Activated CD4-positive, alpha-beta T cell treated with anti-CD3 and anti-CD28 coated beads, Interleukin-2, amount 10 ng/mL, durations not matched to agents 7 days and 5 days (primary cell): ENCODE measurements at regions not wholly inside any gene's neighbourhood (a gene's known extent, or its start where the extent isn't known, plus 50 kb on each side); places are given as distances from the start of the nearest gene placed in this dataset.
A peak's percentile ranks its signal among the peaks of the same experiment; 100 is the strongest.

ENCODE experiments used
- CTCF ChIA-PET: fragments of 350-600 bp; sonication (Branson Sonifier 250); formaldehyde crosslinking; loops from one replicate; lab custom pipeline; 2021; ENCODE audit warnings: antibody characterized with exemption; lab: Charles Lee
- POLR2A ChIA-PET: fragments of 350-600 bp; sonication (Branson Sonifier 250); formaldehyde crosslinking; loops from one replicate; lab custom pipeline; 2021; ENCODE audit warnings: antibody characterized with exemption; lab: Charles Lee
- DNase-seq: peaks from one replicate; pipeline ENCODE4 v3.0.0-alpha.2; 2020
- H3K27ac Mint-ChIP-seq: one replicate; pipeline ENCODE4 v1.8.0; 2021; ENCODE audit warnings: mild to moderate bottlenecking, moderate library complexity, mixed read lengths
- H3K27me3 Mint-ChIP-seq: one replicate; pipeline ENCODE4 v1.8.0; 2021; ENCODE audit warnings: mixed read lengths
- H3K36me3 Mint-ChIP-seq: one replicate; pipeline ENCODE4 v1.8.0; 2021; ENCODE audit warnings: low read depth, mixed read lengths
- H3K4me1 Mint-ChIP-seq: one replicate; pipeline ENCODE4 v1.8.0; 2021; ENCODE audit warnings: mixed read lengths
- H3K4me3 Mint-ChIP-seq: one replicate; pipeline ENCODE4 v1.8.0; 2021; ENCODE audit warnings: mild to moderate bottlenecking, moderate library complexity, mixed read lengths
- H3K9me3 Mint-ChIP-seq: one replicate; pipeline ENCODE4 v1.8.0; 2021; ENCODE audit warnings: mixed read lengths

DNA sequence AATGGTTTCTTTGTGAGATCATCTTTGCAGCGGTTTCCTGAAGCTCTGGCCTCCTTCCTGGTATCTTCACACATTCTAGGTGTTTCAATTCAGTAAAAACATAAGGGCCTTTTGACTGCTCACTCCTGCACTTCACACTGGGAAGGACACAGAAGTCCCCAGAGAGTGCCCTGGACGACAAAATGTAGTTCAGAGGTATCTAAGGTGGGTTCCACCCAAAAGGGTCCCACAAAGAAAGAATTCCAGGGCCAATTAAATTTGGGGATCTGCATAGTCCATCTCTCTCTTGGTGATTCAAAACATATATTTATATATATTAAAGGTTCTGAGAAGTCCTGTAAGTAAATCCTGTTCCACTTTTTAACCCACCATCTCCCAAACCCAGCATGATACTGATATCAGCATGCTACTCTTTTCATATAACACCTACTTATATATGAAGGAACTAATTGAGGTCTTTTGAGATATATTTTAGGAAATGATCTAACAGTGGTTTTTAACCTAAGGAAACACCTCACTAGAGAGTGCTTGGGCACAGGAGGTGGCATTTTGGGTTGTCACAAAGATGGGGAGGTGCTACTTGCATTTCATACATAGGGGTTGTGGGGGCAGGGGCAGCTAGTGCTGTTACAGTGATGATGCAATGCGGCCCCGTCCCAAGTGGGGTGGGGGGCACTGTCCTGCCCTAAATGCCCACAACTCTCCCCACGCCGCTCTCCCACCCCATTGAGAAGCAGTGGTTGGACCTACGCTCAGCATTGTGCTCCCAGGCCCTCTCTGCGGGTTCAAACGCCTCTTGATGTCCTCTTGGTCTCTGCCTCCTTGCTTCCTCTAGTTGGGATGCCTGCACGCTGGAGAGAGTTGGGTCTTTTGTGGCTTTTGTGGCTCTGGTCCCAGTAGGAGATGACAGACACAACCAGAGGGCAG, 109.4 kb downstream of the ARF6 start:
- Mint-ChIP-seq H3K4me3 (peak overlapping the region; percentile 72), H3K27ac (peak overlapping the region; percentile 97), H3K9me3 (no peaks in the 10 kb centered on the region), H3K27me3 (no peaks in the 10 kb centered on the region), H3K36me3 (peaks cover 13% of the 10 kb centered on the region), H3K4me1 (peaks cover 80% of the 10 kb centered on the region)
- POLR2A ChIA-PET = interaction anchor here (0.6 to 4.1 kb wide), 12 partner anchors 16 to 150 kb away, joined by 3 to 29 read pairs (median 4); partner anchors contain the start of gene ARF6
- DNase-seq = peak; percentile 84
- CTCF ChIA-PET = interaction anchor here (0.7 to 6.6 kb wide), 15 partner anchors 11 to 150 kb away, joined by 3 to 55 read pairs (median 6); partner anchors contain the start of gene NEMF

DNA sequence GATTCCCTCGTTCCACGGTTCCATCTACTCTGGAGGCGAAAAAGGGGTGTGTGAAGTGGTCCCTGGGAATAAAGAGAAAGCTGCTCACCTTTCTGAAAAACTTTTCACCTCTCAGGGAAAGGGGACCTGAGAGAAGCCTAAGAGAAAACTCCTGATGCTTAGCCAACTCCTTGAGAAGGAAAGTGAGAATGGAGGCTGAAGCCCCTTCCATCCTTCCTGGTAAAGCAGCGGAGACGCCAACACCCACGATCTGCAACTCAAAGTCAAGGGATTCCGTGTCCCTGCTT, 110.0 kb downstream of the ARF6 start:
- peaks cover 79% of the 10 kb centered on the region for H3K4me1 Mint-ChIP-seq
- H3K4me3 Mint-ChIP-seq = peak overlapping the region; percentile 72
- no peaks in the 10 kb centered on the region for H3K9me3 Mint-ChIP-seq

DNA sequence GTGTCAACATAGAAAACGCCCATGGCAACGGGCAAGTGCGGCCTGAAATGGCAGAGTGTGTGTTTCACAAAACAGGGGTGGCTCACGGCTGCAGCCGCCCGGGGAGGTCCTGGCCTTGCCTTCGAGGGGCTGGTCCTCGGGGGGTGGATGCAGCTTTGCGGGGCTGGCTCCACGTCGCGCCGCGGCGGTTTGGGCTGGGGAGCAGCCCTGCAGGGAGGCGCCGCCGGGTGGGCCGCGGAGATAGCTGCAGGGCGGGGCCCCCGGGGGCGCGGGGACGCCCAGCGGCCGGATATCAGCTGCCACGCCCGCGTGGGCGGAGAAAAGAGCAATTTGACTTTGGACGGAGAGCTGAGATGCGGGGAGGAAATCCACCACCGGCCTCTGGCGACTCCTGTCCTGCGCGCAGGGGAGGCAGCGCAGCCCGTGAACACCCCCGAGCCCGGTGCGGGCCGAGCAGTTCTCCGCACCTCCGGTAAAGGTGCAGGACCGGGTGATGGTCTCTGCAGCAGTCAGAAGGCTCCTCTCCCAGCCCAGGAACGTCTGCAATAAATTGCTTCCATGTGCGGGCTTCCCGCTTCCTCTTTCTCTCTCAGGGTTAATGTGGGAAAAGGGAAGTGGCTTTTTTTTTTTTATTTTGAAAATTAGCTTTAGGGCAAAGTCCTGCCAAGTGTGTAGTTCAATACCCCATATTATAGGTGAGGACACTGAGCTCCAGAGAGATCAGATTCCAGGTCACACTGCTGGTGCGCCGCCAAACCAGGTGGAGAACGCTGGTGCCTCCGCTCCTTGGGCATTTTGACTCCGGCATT, 110.5 kb downstream of the ARF6 start:
- Mint-ChIP-seq H3K4me1 (peaks cover 77% of the 10 kb centered on the region), H3K9me3 (no peaks in the 10 kb centered on the region), H3K36me3 (peaks cover 16% of the 10 kb centered on the region), H3K4me3 (peak overlapping the region; percentile 72), H3K27ac (peak overlapping the region; percentile 97), H3K27me3 (no peaks in the 10 kb centered on the region)
- peak; percentile 88 for DNase-seq
- CTCF ChIA-PET = interaction anchor here (0.7 to 6.6 kb wide), 17 partner anchors 9 to 151 kb away, joined by 3 to 55 read pairs (median 3); partner anchors contain the start of genes ARF6 and NEMF
- POLR2A ChIA-PET = interaction anchor here (0.6 to 1.5 kb wide), 8 partner anchors 14 to 107 kb away, joined by 3 to 10 read pairs (median 4); no protein-coding TSS in a partner anchor

More for the DNA sequence above, 110.0 kb downstream of the ARF6 start:
- peaks cover 14% of the 10 kb centered on the region for H3K36me3 Mint-ChIP-seq
- ChIA-PET POLR2A (interaction anchor here (0.6 to 4.1 kb wide), 4 partner anchors 31 to 107 kb away, joined by 3 to 29 read pairs (median 3); no protein-coding TSS in a partner anchor), CTCF (interaction anchor here (0.7 to 6.6 kb wide), 15 partner anchors 9 to 151 kb away, joined by 3 to 55 read pairs (median 6); partner anchors contain the start of genes ARF6 and NEMF)
- peak overlapping the region; percentile 97 for H3K27ac Mint-ChIP-seq
- H3K27me3 Mint-ChIP-seq = no peaks in the 10 kb centered on the region
- DNase-seq = no peak

DNA sequence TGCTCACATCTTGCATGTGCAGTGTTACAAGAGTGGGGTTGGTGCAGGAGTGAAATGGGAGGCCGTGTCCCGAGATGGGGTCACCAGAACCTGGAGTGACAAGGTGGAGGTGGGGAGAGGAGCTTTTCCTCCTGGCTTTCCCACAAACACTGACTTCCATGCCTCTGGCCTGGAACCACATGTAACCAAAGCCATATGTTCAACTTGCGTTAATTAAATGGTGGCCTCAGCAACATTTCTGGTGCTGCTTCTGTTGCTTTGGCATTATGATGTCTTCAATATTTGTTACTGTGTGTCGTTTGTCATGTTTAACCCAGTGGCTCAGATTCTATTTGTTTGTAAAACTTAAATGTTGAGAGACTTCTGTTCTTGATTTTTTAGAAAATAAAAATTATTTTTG, 110.2 kb downstream of the VCPKMT start:
- no peaks in the 10 kb centered on the region for H3K27me3 Mint-ChIP-seq

DNA sequence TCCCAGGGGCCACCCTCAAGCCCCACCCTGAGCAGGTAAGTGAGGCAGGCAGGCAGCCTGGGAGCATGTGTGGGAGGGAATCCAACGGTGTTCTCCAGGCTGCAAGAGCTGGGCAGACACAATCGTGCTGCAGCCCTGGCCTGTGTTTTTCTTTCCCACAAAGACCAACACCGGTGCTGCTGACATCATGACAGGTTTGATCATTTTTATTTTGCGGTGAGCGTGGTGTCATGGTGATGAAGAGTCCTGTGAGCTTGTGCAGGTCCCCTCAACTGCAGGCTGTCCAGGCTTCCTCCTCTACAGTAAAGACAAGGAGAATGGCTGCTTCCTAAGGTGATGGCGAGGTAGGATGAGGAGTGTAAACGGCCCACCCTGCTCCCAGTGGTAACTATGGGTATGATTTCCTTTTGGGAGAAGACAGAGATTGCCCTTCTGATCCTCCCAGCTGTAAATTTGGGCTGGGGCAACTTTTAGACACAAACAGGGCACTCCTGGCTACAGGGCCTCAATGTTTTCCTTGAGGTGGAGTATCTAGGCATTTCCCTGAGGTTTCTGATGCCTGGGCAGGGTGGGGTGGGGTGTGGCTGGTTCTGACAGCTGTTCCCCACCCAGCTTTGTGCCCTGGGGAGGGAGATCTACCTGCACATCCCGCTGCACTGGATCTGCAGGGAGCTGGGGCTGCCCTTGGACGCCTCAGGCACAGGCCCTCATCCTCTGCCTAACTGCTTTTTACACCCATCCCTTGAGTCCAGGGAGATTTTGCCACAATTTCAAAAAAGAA, 109.1 kb downstream of the VCPKMT start:
- no peak for DNase-seq
- H3K36me3 Mint-ChIP-seq = peaks cover 30% of the 10 kb centered on the region
- CTCF ChIA-PET = interaction anchor here (0.5 to 1.6 kb wide), 9 partner anchors 8 to 152 kb away, joined by 3 to 5 read pairs (median 3); no protein-coding TSS in a partner anchor
- POLR2A ChIA-PET = no interaction called here
- H3K4me3 Mint-ChIP-seq = no peak overlapping the region
- no peaks in the 10 kb centered on the region for H3K27me3 Mint-ChIP-seq
- H3K4me1 Mint-ChIP-seq = peaks cover 50% of the 10 kb centered on the region
- H3K27ac Mint-ChIP-seq = peak overlapping the region; percentile 54
- H3K9me3 Mint-ChIP-seq = no peaks in the 10 kb centered on the region

More for the DNA sequence above, 110.2 kb downstream of the VCPKMT start:
- ChIA-PET CTCF (no interaction called here), POLR2A (no interaction called here)
- Mint-ChIP-seq H3K27ac (no peak overlapping the region), H3K36me3 (peaks cover 28% of the 10 kb centered on the region), H3K9me3 (no peaks in the 10 kb centered on the region), H3K4me3 (no peak overlapping the region), H3K4me1 (peaks cover 58% of the 10 kb centered on the region)
- no peak for DNase-seq

DNA sequence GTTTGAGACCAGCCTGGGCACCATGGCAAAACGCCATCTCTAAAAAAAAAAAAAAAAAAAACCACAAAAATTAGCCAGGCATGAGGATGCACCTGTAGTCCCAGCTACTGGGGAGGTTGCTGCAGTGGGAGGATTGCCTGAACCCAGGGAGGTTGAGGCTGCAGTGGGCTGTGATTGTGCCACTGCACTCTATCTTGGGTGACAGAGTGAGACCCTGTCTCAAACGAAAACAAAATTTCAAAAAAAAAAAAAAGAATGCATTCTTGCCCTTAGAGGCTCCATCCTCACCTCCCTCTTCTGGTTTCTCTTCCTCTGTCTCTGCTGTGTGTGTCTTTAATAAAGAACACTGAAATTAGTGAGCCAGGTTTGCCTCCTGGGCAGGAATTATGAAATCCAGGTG, 107.8 kb downstream of the VCPKMT start:
- no peaks in the 10 kb centered on the region for H3K9me3 Mint-ChIP-seq
- POLR2A ChIA-PET = no interaction called here
- H3K27me3 Mint-ChIP-seq = no peaks in the 10 kb centered on the region
- H3K4me1 Mint-ChIP-seq = peaks cover 52% of the 10 kb centered on the region
- H3K4me3 Mint-ChIP-seq = no peak overlapping the region
- H3K27ac Mint-ChIP-seq = no peak overlapping the region
- peaks cover 31% of the 10 kb centered on the region for H3K36me3 Mint-ChIP-seq
- no peak for DNase-seq
- CTCF ChIA-PET = interaction anchor here (1.0 to 1.5 kb wide), 4 partner anchors 9 to 154 kb away, joined by 3 to 4 read pairs (median 3); no protein-coding TSS in a partner anchor

DNA sequence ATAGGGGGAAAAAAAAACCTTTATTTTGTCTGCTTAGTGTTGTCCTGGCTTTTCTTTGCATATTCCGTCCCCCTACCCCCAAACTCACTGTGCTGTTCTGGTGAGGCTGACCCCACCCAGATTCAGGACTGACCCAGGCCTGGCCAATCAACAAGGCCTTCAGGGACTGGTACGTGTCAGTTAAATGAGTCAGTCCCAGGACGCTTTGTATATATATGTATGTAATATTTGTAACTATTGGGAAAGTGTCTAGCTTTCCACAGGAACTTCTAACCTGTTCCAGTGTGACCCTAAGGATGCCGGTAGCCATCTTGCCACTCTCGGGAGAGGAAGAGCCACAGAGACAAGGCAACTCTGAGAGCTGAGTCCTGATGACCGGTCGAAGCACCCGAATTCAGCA, 107.4 kb downstream of the VCPKMT start:
- CTCF ChIA-PET = interaction anchor here (1.0 to 1.5 kb wide), 2 partner anchors 9 to 15 kb away, joined by 3 read pairs; no protein-coding TSS in a partner anchor
- H3K4me3 Mint-ChIP-seq = no peak overlapping the region
- no peak overlapping the region for H3K27ac Mint-ChIP-seq

DNA sequence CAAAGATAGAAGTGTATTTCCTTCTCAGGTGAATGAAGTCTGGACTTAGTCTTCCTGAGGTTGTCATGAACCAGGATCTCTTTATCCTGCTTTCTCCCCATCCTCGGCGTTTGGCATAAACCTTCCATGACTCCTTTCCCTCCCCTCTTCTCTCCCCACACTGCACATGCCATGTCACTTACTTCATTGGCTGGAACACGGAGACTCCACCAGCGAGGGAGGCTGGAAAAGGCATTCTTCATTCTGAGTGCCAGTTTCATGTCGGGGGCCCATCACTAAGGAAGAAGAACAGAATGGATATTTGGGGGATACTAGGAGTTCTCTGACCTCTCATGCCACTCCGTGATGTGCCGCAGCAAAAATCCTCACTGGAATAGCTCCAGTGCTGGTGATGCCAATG, 105.6 kb downstream of the VCPKMT start:
- ChIA-PET CTCF (interaction anchor here (1.5 kb wide), 1 partner anchor 81 kb away, joined by 5 read pairs; no protein-coding TSS in a partner anchor), POLR2A (no interaction called here)
- peaks cover under 1% of the 10 kb centered on the region for H3K9me3 Mint-ChIP-seq
- peaks cover 29% of the 10 kb centered on the region for H3K36me3 Mint-ChIP-seq
- DNase-seq = no peak
- H3K27ac Mint-ChIP-seq = no peak overlapping the region
- H3K4me1 Mint-ChIP-seq = peaks cover 50% of the 10 kb centered on the region
- no peaks in the 10 kb centered on the region for H3K27me3 Mint-ChIP-seq
- H3K4me3 Mint-ChIP-seq = no peak overlapping the region

More for the DNA sequence above, 107.4 kb downstream of the VCPKMT start:
- POLR2A ChIA-PET = interaction anchor here (0.6 kb wide), 1 partner anchor 12 kb away, joined by 3 read pairs; no protein-coding TSS in a partner anchor
- Mint-ChIP-seq H3K4me1 (peaks cover 50% of the 10 kb centered on the region), H3K36me3 (peaks cover 31% of the 10 kb centered on the region), H3K27me3 (no peaks in the 10 kb centered on the region), H3K9me3 (no peaks in the 10 kb centered on the region)
- no peak for DNase-seq

DNA sequence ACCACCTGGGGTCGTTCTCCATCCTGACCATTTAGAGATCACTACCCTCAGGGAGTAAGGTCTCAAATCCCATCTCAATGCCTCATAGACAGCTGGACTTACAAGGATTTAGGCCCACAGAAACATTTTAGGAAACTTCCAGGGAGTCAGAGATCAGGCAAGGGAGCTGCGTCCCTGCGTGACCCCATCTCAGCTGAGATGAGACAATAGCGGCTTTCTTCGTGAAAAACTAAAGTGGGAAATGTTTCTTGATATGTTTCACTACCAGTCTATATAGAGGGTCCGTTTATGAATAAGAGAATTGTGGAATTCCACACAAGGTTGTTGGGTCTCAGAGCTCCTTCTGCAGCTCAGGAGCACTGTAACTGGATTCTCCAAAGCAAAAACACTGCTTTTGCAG, 105.1 kb downstream of the VCPKMT start:
- Mint-ChIP-seq H3K27me3 (no peaks in the 10 kb centered on the region), H3K4me3 (no peak overlapping the region), H3K36me3 (peaks cover 30% of the 10 kb centered on the region), H3K27ac (no peak overlapping the region), H3K9me3 (peaks cover 4% of the 10 kb centered on the region), H3K4me1 (peaks cover 51% of the 10 kb centered on the region)
- DNase-seq = no peak
- ChIA-PET POLR2A (no interaction called here), CTCF (interaction anchor here (1.5 kb wide), 1 partner anchor 80 kb away, joined by 5 read pairs; no protein-coding TSS in a partner anchor)

DNA sequence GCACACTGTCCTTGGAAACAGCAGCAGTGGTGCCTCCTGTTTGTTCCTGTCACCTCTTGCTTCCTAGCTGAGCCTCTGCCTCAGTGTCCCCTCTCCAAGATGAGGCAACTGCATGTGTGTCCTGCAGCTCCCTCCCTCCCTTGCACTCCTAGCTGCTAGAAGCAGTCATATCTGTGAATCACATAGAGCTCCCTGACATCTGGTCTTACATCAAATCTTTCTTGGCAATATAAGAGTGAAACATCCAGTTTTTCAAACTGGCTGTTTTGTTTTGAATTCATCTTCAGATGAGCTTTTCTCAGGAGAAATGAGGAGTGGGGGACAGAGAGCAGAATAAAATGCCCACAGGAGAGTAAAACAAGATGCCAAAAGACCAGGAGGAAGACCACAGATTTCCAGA, 103.7 kb downstream of the VCPKMT start:
- Mint-ChIP-seq H3K27me3 (no peaks in the 10 kb centered on the region), H3K36me3 (peaks cover 32% of the 10 kb centered on the region), H3K9me3 (peaks cover 4% of the 10 kb centered on the region)

DNA sequence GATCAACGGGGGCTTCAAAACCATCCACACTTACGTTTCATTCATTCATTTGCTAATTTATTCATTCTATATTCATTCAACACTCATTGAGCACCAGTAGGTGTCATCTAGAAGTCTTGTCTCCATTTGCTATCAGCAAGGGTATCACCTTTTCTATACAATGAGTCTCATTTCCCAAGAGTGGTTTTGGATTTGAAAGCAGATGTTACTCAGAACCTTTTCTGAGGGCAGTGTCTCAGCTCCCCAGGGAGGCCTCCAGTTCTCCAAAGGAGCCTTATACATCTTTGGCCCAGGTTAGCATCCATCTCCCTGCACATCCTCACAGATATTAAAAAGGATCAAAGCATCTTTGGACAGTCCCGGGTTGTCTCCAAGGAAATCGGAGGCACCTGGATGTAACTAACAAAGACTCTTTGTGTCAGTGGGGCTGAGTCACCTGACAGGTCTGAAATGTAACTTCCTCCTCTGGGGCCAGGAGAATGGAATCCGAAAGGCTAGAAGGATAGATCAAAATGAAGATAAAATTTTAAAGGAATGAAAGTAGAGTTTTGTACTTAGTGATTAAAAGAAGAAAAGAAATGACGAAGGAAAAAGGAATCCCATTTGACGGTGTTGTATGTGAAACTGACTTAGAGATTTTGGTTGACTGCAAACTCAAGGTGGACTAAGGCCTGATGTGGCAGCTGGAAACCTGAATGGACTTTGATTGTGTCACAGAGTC, 103.0 kb downstream of the VCPKMT start:
- Mint-ChIP-seq H3K36me3 (peaks cover 33% of the 10 kb centered on the region), H3K4me3 (no peak overlapping the region), H3K27me3 (no peaks in the 10 kb centered on the region), H3K9me3 (peaks cover 4% of the 10 kb centered on the region), H3K27ac (no peak overlapping the region), H3K4me1 (peaks cover 40% of the 10 kb centered on the region)
- DNase-seq = no peak
- POLR2A ChIA-PET = interaction anchor here (0.9 kb wide), 1 partner anchor 25 kb away, joined by 3 read pairs; no protein-coding TSS in a partner anchor
- CTCF ChIA-PET = interaction anchor here (1.0 to 1.9 kb wide), 3 partner anchors 10 to 152 kb away, joined by 3 to 9 read pairs (median 4); no protein-coding TSS in a partner anchor

More for the DNA sequence above, 103.7 kb downstream of the VCPKMT start:
- no peak for DNase-seq
- ChIA-PET CTCF (interaction anchor here (0.5 to 1.9 kb wide), 4 partner anchors 9 to 151 kb away, joined by 3 to 9 read pairs (median 4); no protein-coding TSS in a partner anchor), POLR2A (interaction anchor here (0.9 kb wide), 1 partner anchor 26 kb away, joined by 3 read pairs; no protein-coding TSS in a partner anchor)
- Mint-ChIP-seq H3K4me3 (no peak overlapping the region), H3K4me1 (peaks cover 45% of the 10 kb centered on the region), H3K27ac (no peak overlapping the region)
